Psoas muscle (tissue), 7 donors: ENCODE measurements at regions not wholly inside any gene's neighbourhood (a gene's known extent, or its start where the extent isn't known, plus 50 kb on each side); places are given as distances from the start of the nearest gene placed in this dataset.

Source experiments
- ATAC-seq, 4 donors: fragments of 200-7000 bp; cut with Tn5 transposase; one replicate each; pipeline ENCODE4 v1.9.1; 2020; ENCODE audit warnings: moderate library complexity in 3 of 4, mild to moderate bottlenecking in 2 of 4
- DNase-seq, 2 donors: peaks; one replicate each; pipeline ENCODE4 v3.0.0-alpha.2; 2020
- H3K27ac ChIP-seq: fragments of 200-600 bp; one replicate; pipeline ENCODE4 v1.8.0; 2022
- H3K27me3 ChIP-seq, 3 donors: fragments of 200-600 bp in 1 of 3; one replicate each; pipeline versions ENCODE4 v1.6.1 to v1.8.0; 2013 to 2022; ENCODE audit warnings: low read length in 2 of 3, mild to moderate bottlenecking in 2 of 3, moderate library complexity in 1 of 3; ENCODE audit not compliant: insufficient read depth in 3 of 3
- H3K36me3 ChIP-seq, 2 donors: fragments of 200-600 bp in 1 of 2; one replicate each; pipeline versions ENCODE4 v1.6.1 to v1.8.0; 2013 to 2022; ENCODE audit warnings: low read depth in 1 of 2, mild to moderate bottlenecking in 1 of 2, moderate library complexity in 1 of 2; ENCODE audit not compliant: insufficient read depth in 1 of 2
- H3K4me1 ChIP-seq: fragments of 200-600 bp; one replicate; pipeline ENCODE4 v1.8.0; 2022
- H3K4me3 ChIP-seq: fragments of 200-600 bp; one replicate; pipeline ENCODE4 v1.8.0; 2022; ENCODE audit warnings: mild to moderate bottlenecking
- H3K9me3 ChIP-seq: fragments of 200-600 bp; one replicate; pipeline ENCODE4 v1.8.0; 2022
- CTCF ChIP-seq: fragments of 200-600 bp; IDR thresholded peaks from one replicate; pipeline ENCODE4 v1.8.0; 2022; ENCODE audit warnings: antibody characterized with exemption
- WGBS, 3 donors: extraction: QIAGEN DNeasy Blood & Tissue Kit; methylation state at CpG; one replicate each; pipeline versions ENCODE4 v1.1.6 to v1.1.7; 2013; 5-methylcytosine and 5-hydroxymethylcytosine counted together
- intact Hi-C, 2 donors: fragments of 100-400 bp; cut with DNase I; formaldehyde crosslinking; loops; one replicate each; pipeline versions ENCODE4 v1.11.0 to v1.14.2; 2022
- donor health status: healthy with polysubstance abuse.
- donor health status: DM: no; HTN: no; CAD: no; lungs with moderate emphysema.
- donor health status: Bipolar disorder and iron deficiency.
- donor health status: healthy.
- donor health status: DM: yes; HTN: yes; CAD: no.
- donor health status: DM: no; HTN: no; CAD: no.
- donor health status: DM: yes; HTN: yes; CAD: no.

GRCh38 chr4:74628852-74629620, 165.3 kb downstream of the BTC start:
- WGBS, 3 donors, result 63 to 68% (median 64%) methylated on average over 6 of the region's 6 CpGs
- TF ChIP-seq CTCF, result no peak
- no peaks in the 10 kb centered on the region for H3K27me3 ChIP-seq
- H3K4me1 ChIP-seq, result no peaks in the 10 kb centered on the region
- no peaks in the 10 kb centered on the region for H3K9me3 ChIP-seq
- DNase-seq (no peak), ATAC-seq (no peak)
- no peak overlapping the region for H3K4me3 ChIP-seq
- intact Hi-C loops, result no loop called here
- H3K36me3 ChIP-seq, result no peaks in the 10 kb centered on the region
- no peak overlapping the region for H3K27ac ChIP-seq

- Histone ChIP-seq H3K27ac (no peak overlapping the region), H3K27me3 (no peaks in the 10 kb centered on the region), H3K4me3 (no peak overlapping the region), H3K36me3 (no peaks in the 10 kb centered on the region), H3K9me3 (no peaks in the 10 kb centered on the region), H3K4me1 (no peaks in the 10 kb centered on the region)
- TF ChIP-seq CTCF, result no peak
- WGBS, 3 donors, result 80 to 89% (median 81%) methylated on average over 3 of the region's 3 CpGs
- ATAC-seq (no peak), DNase-seq (no peak)
- intact Hi-C loops, result no loop called here
Observed at GRCh38 chr4:74630551-74630950, 163.8 kb downstream of the BTC start.

- intact Hi-C loops, result no loop called here
- Histone ChIP-seq H3K9me3 (no peaks in the 10 kb centered on the region), H3K4me3 (no peak overlapping the region), H3K27ac (no peak overlapping the region), H3K4me1 (no peaks in the 10 kb centered on the region), H3K36me3 (no peaks in the 10 kb centered on the region), H3K27me3 (no peaks in the 10 kb centered on the region)
- TF ChIP-seq CTCF, result no peak
- no peak for ATAC-seq
- DNase-seq, result no peak
- WGBS, 3 donors, result 83 to 92% (median 89%) methylated on average over 2 of the region's 2 CpGs
Observed at GRCh38 chr4:74631338-74631737, 163.0 kb downstream of the BTC start.

- Histone ChIP-seq H3K9me3 (no peaks in the 10 kb centered on the region), H3K36me3 (no peaks in the 10 kb centered on the region), H3K27ac (no peak overlapping the region), H3K27me3 (no peaks in the 10 kb centered on the region), H3K4me1 (no peaks in the 10 kb centered on the region), H3K4me3 (no peak overlapping the region)
- ATAC-seq, result no peak
- no peak for TF ChIP-seq CTCF
- no peak for DNase-seq
- intact Hi-C loops, result no loop called here
Observed at GRCh38 chr4:74631988-74632387, 162.3 kb downstream of the BTC start.

GRCh38 chr4:74632634-74633033, 161.7 kb downstream of the BTC start:
- intact Hi-C loops, result no loop called here
- TF ChIP-seq CTCF, result no peak
- H3K27me3 ChIP-seq, result no peaks in the 10 kb centered on the region
- DNase-seq, result no peak
- ATAC-seq, result no peak
- H3K4me3 ChIP-seq, result no peak overlapping the region
- H3K9me3 ChIP-seq, result no peaks in the 10 kb centered on the region
- H3K36me3 ChIP-seq, result no peaks in the 10 kb centered on the region
- H3K4me1 ChIP-seq, result no peaks in the 10 kb centered on the region
- H3K27ac ChIP-seq, result no peak overlapping the region
- WGBS, 3 donors, result 53 to 54% (median 53%) methylated on average over 3 of the region's 3 CpGs
